WTC11 (cell line): ENCODE measurements at regions not wholly inside any gene's neighbourhood (a gene's known extent, or its start where the extent isn't known, plus 50 kb on each side); places are given as distances from the start of the nearest gene placed in this dataset.

Experiments used
- ATF1 ChIP-seq: sonication (generic); formaldehyde crosslinking; IDR thresholded peaks from 2 replicates; pipeline ENCODE4 v1.8.1; 2023; ENCODE audit warnings: mild to moderate bottlenecking, moderate library complexity, missing genetic modification reagents
- CTCF ChIP-seq: fragments of 200-600 bp; IDR thresholded peaks from 2 replicates; pipeline ENCODE4 v1.8.0; 2022; ENCODE audit warnings: antibody characterized with exemption
- ESRRA ChIP-seq: sonication (generic); formaldehyde crosslinking; IDR thresholded peaks from 2 replicates; pipeline ENCODE4 v1.8.1; 2022; ENCODE audit warnings: mild to moderate bottlenecking, missing genetic modification reagents, borderline replicate concordance
- FOXJ3 ChIP-seq: sonication (generic); formaldehyde crosslinking; IDR thresholded peaks from 2 replicates; pipeline ENCODE4 v1.9.0; 2021; ENCODE audit warnings: missing genetic modification reagents, mild to moderate bottlenecking, borderline replicate concordance
- TEAD4 ChIP-seq: sonication (generic); formaldehyde crosslinking; IDR thresholded peaks from 2 replicates; pipeline ENCODE4 v1.8.0; 2022; ENCODE audit warnings: mild to moderate bottlenecking, missing genetic modification reagents
- TF ChIP-seq, protein P1 (sequence below): sonication (generic); formaldehyde crosslinking; IDR thresholded peaks from 2 replicates; pipeline ENCODE4 v1.8.0; 2022; ENCODE audit warnings: mild to moderate bottlenecking, missing genetic modification reagents
- TF ChIP-seq, protein P2 (sequence below): sonication (generic); formaldehyde crosslinking; IDR thresholded peaks from 2 replicates; pipeline ENCODE4 v1.8.1; 2022; ENCODE audit warnings: low read depth, missing genetic modification reagents, borderline replicate concordance
- TF ChIP-seq, protein P3 (sequence below): sonication (generic); formaldehyde crosslinking; IDR thresholded peaks from 2 replicates; pipeline ENCODE4 v1.8.1; 2023; ENCODE audit warnings: mild to moderate bottlenecking, missing genetic modification reagents, moderate library complexity

DNA sequence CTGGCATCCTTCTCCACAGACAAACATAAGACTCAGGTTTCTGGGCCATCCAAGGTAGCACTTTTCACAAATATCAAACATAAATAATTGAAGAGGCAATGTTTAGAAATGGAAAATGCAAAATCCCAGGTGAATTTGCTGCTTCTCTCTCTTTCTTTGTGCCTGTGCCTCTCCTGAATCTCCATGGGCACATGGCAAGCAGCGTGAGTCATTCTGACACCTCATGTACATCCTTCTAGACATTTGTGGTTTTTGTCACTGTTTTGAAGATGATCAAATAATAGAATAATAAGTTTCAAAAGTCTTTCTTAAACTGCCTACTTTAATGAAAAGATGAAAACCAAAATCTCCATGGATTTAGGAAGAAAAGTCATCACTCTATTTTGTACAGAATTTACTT is 60.3 kb upstream of the RAB11FIP2 start:
- TF ChIP-seq, protein P1, sequence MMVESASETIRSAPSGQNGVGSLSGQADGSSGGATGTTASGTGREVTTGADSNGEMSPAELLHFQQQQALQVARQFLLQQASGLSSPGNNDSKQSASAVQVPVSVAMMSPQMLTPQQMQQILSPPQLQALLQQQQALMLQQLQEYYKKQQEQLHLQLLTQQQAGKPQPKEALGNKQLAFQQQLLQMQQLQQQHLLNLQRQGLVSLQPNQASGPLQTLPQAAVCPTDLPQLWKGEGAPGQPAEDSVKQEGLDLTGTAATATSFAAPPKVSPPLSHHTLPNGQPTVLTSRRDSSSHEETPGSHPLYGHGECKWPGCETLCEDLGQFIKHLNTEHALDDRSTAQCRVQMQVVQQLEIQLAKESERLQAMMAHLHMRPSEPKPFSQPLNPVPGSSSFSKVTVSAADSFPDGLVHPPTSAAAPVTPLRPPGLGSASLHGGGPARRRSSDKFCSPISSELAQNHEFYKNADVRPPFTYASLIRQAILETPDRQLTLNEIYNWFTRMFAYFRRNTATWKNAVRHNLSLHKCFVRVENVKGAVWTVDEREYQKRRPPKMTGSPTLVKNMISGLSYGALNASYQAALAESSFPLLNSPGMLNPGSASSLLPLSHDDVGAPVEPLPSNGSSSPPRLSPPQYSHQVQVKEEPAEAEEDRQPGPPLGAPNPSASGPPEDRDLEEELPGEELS = no peak
- no peak for TF ChIP-seq CTCF
- TF ChIP-seq ATF1 (CRISPR knock-in tag) = no peak
- TF ChIP-seq, protein P2, sequence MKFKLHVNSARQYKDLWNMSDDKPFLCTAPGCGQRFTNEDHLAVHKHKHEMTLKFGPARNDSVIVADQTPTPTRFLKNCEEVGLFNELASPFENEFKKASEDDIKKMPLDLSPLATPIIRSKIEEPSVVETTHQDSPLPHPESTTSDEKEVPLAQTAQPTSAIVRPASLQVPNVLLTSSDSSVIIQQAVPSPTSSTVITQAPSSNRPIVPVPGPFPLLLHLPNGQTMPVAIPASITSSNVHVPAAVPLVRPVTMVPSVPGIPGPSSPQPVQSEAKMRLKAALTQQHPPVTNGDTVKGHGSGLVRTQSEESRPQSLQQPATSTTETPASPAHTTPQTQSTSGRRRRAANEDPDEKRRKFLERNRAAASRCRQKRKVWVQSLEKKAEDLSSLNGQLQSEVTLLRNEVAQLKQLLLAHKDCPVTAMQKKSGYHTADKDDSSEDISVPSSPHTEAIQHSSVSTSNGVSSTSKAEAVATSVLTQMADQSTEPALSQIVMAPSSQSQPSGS (CRISPR knock-in tag) = no peak
- TF ChIP-seq, protein P3, sequence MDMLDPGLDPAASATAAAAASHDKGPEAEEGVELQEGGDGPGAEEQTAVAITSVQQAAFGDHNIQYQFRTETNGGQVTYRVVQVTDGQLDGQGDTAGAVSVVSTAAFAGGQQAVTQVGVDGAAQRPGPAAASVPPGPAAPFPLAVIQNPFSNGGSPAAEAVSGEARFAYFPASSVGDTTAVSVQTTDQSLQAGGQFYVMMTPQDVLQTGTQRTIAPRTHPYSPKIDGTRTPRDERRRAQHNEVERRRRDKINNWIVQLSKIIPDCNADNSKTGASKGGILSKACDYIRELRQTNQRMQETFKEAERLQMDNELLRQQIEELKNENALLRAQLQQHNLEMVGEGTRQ (CRISPR knock-in tag) = no peak
- no peak for TF ChIP-seq ESRRA
- no peak for TF ChIP-seq FOXJ3 (CRISPR knock-in tag)
- no peak for TF ChIP-seq TEAD4 (CRISPR knock-in tag)
